Peyer's patch (tissue), 4 donors: ENCODE measurements at regions not wholly inside any gene's neighbourhood (a gene's known extent, or its start where the extent isn't known, plus 50 kb on each side); places are given as distances from the start of the nearest gene placed in this dataset.

Experiments used
- DNase-seq, 3 donors: peaks; one replicate each; pipeline ENCODE4 v3.0.0-alpha.2; 2017 to 2019
- H3K27ac ChIP-seq, 4 donors: fragments of 200-600 bp; sonication (generic); one replicate each; pipeline ENCODE4 v1.5.1; 2016 to 2019
- H3K27me3 ChIP-seq, 2 donors: fragments of 200-600 bp; sonication (generic); one replicate each; pipeline ENCODE4 v1.5.1; 2019
- H3K36me3 ChIP-seq, 3 donors: fragments of 200-600 bp; sonication (generic); one replicate each; pipeline ENCODE4 v1.5.1; 2016 to 2019
- H3K4me1 ChIP-seq, 4 donors: fragments of 200-600 bp; sonication (generic); one replicate each; pipeline ENCODE4 v1.5.1; 2016 to 2019
- H3K4me3 ChIP-seq, 4 donors: fragments of 200-600 bp; sonication (generic); 1 replicate in 3 of 4; 2 replicates in 1 of 4; pipeline ENCODE4 v1.5.1; 2016 to 2019; ENCODE audit warnings: mild to moderate bottlenecking in 1 of 4
- H3K9me3 ChIP-seq, 4 donors: fragments of 200-600 bp; sonication (generic); one replicate each; pipeline ENCODE4 v1.5.1; 2016 to 2019; ENCODE audit warnings: mild to moderate bottlenecking in 1 of 4
- POLR2A ChIP-seq, 2 donors: fragments of 450-650 bp; IDR thresholded peaks; one replicate each; pipeline ENCODE4 v1.5.1; 2017; ENCODE audit warnings: antibody characterized with exemption in 2 of 2, mild to moderate bottlenecking in 2 of 2, moderate library complexity in 2 of 2
- TF ChIP-seq, protein P1 (sequence below), 6 experiments: fragments of 450-650 bp in 4 of 6; fragments of 200-600 bp in 2 of 6; sonication (generic) in 1 of 6; IDR thresholded peaks; one replicate each; pipeline ENCODE4 v1.5.1; 2017 to 2019; ENCODE audit warnings: antibody characterized with exemption in 6 of 6, mild to moderate bottlenecking in 3 of 6, moderate library complexity in 1 of 6

DNA sequence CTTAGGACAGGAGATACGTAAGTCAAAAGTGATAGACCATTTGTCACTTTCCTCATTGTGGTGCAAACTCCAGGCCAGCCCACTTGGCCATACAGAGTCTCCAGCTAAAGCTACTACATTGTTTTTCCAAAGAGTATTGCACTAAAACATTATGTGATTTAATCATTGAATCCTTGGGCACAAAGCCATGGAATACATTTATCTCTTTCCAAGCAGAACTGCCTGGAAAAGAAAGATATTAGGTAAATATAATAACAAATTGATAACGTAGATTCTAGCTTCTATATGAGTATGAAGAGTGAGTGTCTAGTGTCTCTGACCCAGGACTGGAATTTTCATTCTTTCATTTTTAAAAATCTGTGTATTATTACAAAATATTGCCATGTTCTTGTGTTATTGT is 863.7 kb upstream of the SEMA6D start:
- no peaks in the 10 kb centered on the region for H3K36me3 ChIP-seq
- H3K4me1 ChIP-seq = no peaks in the 10 kb centered on the region
- DNase-seq = no peak
- H3K4me3 ChIP-seq = no peak overlapping the region
- H3K27me3 ChIP-seq = no peaks in the 10 kb centered on the region
- H3K9me3 ChIP-seq = no peaks in the 10 kb centered on the region
- TF ChIP-seq POLR2A (IDR thresholded peaks at IDR 0.05) = no peak
- TF ChIP-seq, protein P1, sequence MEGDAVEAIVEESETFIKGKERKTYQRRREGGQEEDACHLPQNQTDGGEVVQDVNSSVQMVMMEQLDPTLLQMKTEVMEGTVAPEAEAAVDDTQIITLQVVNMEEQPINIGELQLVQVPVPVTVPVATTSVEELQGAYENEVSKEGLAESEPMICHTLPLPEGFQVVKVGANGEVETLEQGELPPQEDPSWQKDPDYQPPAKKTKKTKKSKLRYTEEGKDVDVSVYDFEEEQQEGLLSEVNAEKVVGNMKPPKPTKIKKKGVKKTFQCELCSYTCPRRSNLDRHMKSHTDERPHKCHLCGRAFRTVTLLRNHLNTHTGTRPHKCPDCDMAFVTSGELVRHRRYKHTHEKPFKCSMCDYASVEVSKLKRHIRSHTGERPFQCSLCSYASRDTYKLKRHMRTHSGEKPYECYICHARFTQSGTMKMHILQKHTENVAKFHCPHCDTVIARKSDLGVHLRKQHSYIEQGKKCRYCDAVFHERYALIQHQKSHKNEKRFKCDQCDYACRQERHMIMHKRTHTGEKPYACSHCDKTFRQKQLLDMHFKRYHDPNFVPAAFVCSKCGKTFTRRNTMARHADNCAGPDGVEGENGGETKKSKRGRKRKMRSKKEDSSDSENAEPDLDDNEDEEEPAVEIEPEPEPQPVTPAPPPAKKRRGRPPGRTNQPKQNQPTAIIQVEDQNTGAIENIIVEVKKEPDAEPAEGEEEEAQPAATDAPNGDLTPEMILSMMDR (IDR thresholded peaks at IDR 0.05) = no peak
- no peak overlapping the region for H3K27ac ChIP-seq

DNA sequence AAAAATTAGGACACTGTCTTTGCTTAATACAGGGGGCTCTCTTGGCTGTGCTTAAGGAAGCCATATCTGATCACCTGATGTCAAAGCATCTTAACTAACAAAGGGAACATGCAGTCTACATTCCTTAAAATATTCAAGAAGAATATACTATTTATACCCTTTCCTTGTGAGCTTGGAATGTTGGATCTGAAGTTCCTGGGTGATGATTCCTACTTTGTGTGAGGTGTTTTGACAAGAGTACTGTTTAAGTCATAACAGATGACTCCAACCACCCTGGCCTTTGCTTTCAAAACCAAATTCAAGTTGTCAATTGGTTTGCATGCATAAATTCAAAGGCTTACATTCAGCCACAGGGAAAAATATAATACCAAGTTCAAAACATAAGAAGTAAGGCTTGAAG is 862.7 kb upstream of the SEMA6D start:
- no peaks in the 10 kb centered on the region for H3K4me1 ChIP-seq
- DNase-seq = no peak
- no peak overlapping the region for H3K27ac ChIP-seq
- no peaks in the 10 kb centered on the region for H3K36me3 ChIP-seq
- no peaks in the 10 kb centered on the region for H3K27me3 ChIP-seq
- no peak for TF ChIP-seq POLR2A (IDR thresholded peaks at IDR 0.05)
- TF ChIP-seq, protein P1 (IDR thresholded peaks at IDR 0.05) = no peak
- H3K9me3 ChIP-seq = no peaks in the 10 kb centered on the region
- no peak overlapping the region for H3K4me3 ChIP-seq

DNA sequence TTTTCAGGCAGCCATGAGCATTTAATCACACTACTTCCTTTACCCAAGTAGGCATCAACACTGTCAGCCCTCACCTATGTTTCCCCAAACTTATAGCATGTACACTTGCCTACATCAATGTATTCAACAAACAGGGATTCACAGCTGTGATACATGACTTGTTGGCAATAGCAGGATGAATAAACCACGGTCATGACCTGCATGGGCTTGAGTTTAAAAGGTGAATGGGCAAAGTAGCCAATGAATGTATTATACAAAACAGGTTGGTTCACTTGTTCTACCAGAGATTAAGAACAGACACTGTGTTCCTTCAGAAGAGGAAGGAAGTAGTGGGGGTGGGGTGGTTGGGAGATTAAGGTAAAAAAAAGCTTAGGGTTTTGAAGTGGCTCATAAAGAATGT is 861.9 kb upstream of the SEMA6D start:
- Histone ChIP-seq H3K27ac (no peak overlapping the region), H3K36me3 (no peaks in the 10 kb centered on the region), H3K4me3 (no peak overlapping the region), H3K9me3 (no peaks in the 10 kb centered on the region), H3K4me1 (no peaks in the 10 kb centered on the region), H3K27me3 (no peaks in the 10 kb centered on the region)
- TF ChIP-seq, protein P1 (IDR thresholded peaks at IDR 0.05) = no peak
- no peak for TF ChIP-seq POLR2A (IDR thresholded peaks at IDR 0.05)
- no peak for DNase-seq

DNA sequence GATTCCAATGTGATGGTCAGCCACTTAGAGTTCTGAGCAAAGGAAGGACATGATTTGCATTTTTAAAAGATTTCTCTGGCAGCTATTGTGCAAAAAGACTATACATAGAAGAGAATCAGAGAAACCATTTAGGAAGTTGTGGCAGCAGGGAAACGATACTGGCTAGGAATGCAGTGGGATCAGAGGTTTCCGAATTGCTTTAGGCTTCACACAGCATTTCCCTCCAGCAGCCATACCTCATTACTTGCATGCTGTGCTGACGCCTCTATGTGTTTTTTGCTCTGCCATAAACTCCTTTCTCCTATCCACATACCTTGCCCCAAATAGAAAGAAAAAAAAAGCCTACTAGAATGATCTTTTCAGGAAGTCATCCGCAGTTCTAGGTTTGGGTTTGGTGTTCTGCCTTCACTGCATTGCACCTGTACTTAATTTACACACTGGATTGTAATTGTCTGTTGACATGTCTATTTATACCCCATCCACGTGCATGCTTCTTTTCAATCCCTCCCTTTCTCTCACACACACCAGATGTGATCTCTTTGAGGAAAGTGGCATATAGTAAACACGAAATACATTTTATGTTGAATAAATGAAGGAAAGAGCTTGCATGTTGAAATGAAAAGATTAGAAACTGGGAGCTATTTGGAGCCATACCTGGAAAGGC is 860.3 kb upstream of the SEMA6D start:
- H3K27ac ChIP-seq = no peak overlapping the region
- TF ChIP-seq, protein P1 (IDR thresholded peaks at IDR 0.05) = no peak
- TF ChIP-seq POLR2A (IDR thresholded peaks at IDR 0.05) = no peak
- DNase-seq = no peak
- H3K4me3 ChIP-seq = no peak overlapping the region
- H3K9me3 ChIP-seq = no peaks in the 10 kb centered on the region
- no peaks in the 10 kb centered on the region for H3K27me3 ChIP-seq
- H3K36me3 ChIP-seq = no peaks in the 10 kb centered on the region
- no peaks in the 10 kb centered on the region for H3K4me1 ChIP-seq

DNA sequence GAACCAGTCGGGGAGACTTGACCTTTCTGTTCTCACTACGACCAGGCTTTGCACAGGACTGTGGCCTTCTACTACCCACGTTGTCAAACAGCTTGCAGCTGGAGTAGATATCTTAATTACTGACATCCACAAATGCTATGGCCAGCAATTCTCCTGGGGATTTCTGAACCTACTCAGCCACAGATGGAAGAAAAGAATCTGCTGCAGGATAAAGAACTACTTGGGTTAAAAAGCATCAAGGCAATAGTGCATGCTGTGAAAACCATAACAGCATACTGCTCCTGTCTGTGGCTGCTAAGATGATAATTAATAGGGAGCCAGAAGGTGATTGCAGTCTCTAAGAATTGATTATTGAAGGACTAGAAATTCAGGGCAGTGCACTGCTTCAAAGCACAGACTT is 859.2 kb upstream of the SEMA6D start:
- Histone ChIP-seq H3K36me3 (no peaks in the 10 kb centered on the region), H3K9me3 (no peaks in the 10 kb centered on the region), H3K27me3 (no peaks in the 10 kb centered on the region), H3K27ac (no peak overlapping the region), H3K4me3 (no peak overlapping the region), H3K4me1 (no peaks in the 10 kb centered on the region)
- DNase-seq = no peak
- no peak for TF ChIP-seq POLR2A (IDR thresholded peaks at IDR 0.05)
- TF ChIP-seq, protein P1 (IDR thresholded peaks at IDR 0.05) = no peak

DNA sequence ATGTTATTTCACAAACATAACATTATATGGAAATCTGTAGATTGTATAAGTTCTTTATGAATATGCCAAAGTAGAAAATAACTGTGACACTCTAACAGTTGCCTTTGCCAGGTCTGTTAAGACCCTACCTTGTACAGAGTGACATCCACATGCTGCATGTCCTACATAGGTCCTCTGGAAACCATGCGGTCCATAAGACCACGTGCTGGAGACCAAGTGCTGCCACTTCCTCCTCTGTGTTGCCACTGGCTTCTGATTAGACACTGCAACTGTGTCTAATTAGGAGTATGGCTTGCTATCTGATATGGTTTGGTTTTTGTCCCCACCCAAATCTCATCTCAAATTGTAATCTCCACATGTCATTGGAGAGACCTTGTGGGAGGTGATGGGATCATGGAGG is 855.5 kb upstream of the SEMA6D start:
- no peak for TF ChIP-seq POLR2A (IDR thresholded peaks at IDR 0.05)
- TF ChIP-seq, protein P1 (IDR thresholded peaks at IDR 0.05) = no peak
- Histone ChIP-seq H3K4me1 (no peaks in the 10 kb centered on the region), H3K4me3 (no peak overlapping the region), H3K36me3 (no peaks in the 10 kb centered on the region), H3K27ac (no peak overlapping the region), H3K9me3 (no peaks in the 10 kb centered on the region), H3K27me3 (no peaks in the 10 kb centered on the region)
- no peak for DNase-seq
